Kidney (tissue), 13 donors: ENCODE measurements at regions not wholly inside any gene's neighbourhood (a gene's known extent, or its start where the extent isn't known, plus 50 kb on each side); places are given as distances from the start of the nearest gene placed in this dataset.

Experiments used
- DNase-seq, 5 donors: peaks; one replicate each; pipeline ENCODE4 v3.0.0-alpha.2; 2013 to 2020
- FAIRE-seq: peaks from 2 replicates; lab custom pipeline; 2012; peaks lifted over from hg19 to GRCh38; lab: Jason Lieb, UNC
- H3K27ac ChIP-seq, 2 donors: one replicate each; pipeline ENCODE4 v1.7.0; 2013; ENCODE audit warnings: low read depth in 2 of 2, low read length in 2 of 2, inconsistent platforms in 1 of 2
- H3K27me3 ChIP-seq: one replicate; pipeline ENCODE4 v1.7.1; 2013; ENCODE audit warnings: low read length, inconsistent platforms; ENCODE audit not compliant: control insufficient read depth, insufficient read depth
- H3K36me3 ChIP-seq, 3 donors: one replicate each; pipeline versions ENCODE4 v1.7.0 to v1.7.1; 2013; ENCODE audit warnings: low read length in 3 of 3, control low read depth in 1 of 3, inconsistent platforms in 1 of 3; ENCODE audit not compliant: insufficient read depth in 3 of 3, control insufficient read depth in 2 of 3
- H3K4me1 ChIP-seq, 3 donors: one replicate each; pipeline versions ENCODE4 v1.7.0 to v1.7.1; 2013; ENCODE audit warnings: low read length in 3 of 3, inconsistent platforms in 1 of 3, low read depth in 1 of 3; ENCODE audit not compliant: control insufficient read depth in 2 of 3, insufficient read depth in 2 of 3
- H3K4me3 ChIP-seq, 3 donors: one replicate each; pipeline versions ENCODE4 v1.7.0 to v1.8.1; 2013; ENCODE audit warnings: low read length in 3 of 3, control low read depth in 1 of 3, inconsistent platforms in 1 of 3
- H3K9ac ChIP-seq, 3 donors: one replicate each; pipeline versions ENCODE4 v1.7.0 to v1.7.1; 2013; ENCODE audit warnings: low read length in 3 of 3, control low read depth in 1 of 3, inconsistent platforms in 1 of 3
- H3K9me3 ChIP-seq, 3 donors: one replicate each; pipeline versions ENCODE4 v1.7.0 to v1.7.1; 2013; ENCODE audit warnings: low read length in 3 of 3, control low read depth in 1 of 3, inconsistent platforms in 1 of 3; ENCODE audit not compliant: control insufficient read depth in 2 of 3, insufficient read depth in 1 of 3
- intact Hi-C: fragments of 100-400 bp; cut with DNase I; formaldehyde crosslinking; loops from one replicate; pipeline ENCODE4 v1.11.1; 2022
- TF ChIP-seq, protein P1 (sequence below): IDR thresholded peaks from 3 replicates; pipeline ENCODE4 v1.5.1; 2012; ENCODE audit warnings: mild to moderate bottlenecking, moderate library complexity, borderline replicate concordance; ENCODE audit not compliant: insufficient read depth; ENCODE audit errors: extremely low read depth
- donor health status: control.
- donor health status: control.
- donor health status: control.
- donor health status: control.
- donor health status: control.
- donor health status: DM: yes; HTN: yes; CAD: no.
- donor health status: Normal renal cell carcinoma (clear cell type).

DNA sequence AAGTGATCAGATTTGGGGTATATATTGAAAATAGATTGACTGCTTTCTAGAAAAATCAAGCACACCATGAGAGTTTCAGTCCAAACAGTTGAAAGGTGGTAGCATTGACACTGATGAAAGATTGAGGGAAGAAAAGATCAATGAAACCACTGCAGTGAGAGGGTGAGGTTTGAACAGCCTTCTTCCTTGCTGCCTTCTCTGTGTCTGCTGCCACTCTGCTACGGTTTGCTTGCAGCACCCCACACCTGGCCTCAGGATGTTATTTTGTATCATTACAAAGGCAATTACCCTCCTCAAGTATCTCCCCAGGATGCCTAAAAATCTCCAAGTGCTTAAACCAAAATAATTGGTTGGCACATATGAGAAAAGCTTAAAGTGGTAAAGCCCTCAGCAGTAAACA lies 683.6 kb upstream of the ARPP21 start:
- DNase-seq = no peak
- Histone ChIP-seq H3K36me3 (no peaks in the 10 kb centered on the region), H3K27me3 (no peaks in the 10 kb centered on the region), H3K9ac (no peak overlapping the region), H3K27ac (no peak overlapping the region), H3K4me3 (no peak overlapping the region), H3K9me3 (no peaks in the 10 kb centered on the region), H3K4me1 (no peaks in the 10 kb centered on the region)
- TF ChIP-seq, protein P1, sequence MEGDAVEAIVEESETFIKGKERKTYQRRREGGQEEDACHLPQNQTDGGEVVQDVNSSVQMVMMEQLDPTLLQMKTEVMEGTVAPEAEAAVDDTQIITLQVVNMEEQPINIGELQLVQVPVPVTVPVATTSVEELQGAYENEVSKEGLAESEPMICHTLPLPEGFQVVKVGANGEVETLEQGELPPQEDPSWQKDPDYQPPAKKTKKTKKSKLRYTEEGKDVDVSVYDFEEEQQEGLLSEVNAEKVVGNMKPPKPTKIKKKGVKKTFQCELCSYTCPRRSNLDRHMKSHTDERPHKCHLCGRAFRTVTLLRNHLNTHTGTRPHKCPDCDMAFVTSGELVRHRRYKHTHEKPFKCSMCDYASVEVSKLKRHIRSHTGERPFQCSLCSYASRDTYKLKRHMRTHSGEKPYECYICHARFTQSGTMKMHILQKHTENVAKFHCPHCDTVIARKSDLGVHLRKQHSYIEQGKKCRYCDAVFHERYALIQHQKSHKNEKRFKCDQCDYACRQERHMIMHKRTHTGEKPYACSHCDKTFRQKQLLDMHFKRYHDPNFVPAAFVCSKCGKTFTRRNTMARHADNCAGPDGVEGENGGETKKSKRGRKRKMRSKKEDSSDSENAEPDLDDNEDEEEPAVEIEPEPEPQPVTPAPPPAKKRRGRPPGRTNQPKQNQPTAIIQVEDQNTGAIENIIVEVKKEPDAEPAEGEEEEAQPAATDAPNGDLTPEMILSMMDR = no peak
- intact Hi-C loops = no loop called here
- no peak for FAIRE-seq

DNA sequence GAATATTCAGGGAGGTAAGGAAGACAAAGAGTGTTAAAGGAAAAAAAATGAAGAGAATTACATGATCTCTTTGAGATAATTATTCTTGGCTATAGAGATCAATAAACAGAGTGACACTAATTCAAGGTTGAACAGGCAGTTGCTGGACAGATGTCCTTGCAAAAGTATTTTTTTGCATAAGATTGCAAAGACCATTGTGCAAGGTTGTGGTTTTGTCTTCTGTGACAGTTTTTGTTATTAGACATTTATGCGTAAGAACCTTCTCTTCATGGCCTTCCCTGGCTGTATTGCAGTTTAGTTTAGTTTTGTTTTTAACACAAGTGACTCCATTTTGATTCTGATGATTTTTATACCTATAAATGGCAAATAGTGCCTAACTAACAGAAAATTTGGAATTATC lies 682.8 kb upstream of the ARPP21 start:
- H3K4me3 ChIP-seq = no peak overlapping the region
- no peak overlapping the region for H3K27ac ChIP-seq
- H3K4me1 ChIP-seq = no peaks in the 10 kb centered on the region
- TF ChIP-seq, protein P1 = no peak
- H3K27me3 ChIP-seq = no peaks in the 10 kb centered on the region
- intact Hi-C loops = no loop called here
- no peak overlapping the region for H3K9ac ChIP-seq
- no peak for FAIRE-seq
- no peak for DNase-seq
- H3K36me3 ChIP-seq = no peaks in the 10 kb centered on the region
- H3K9me3 ChIP-seq = no peaks in the 10 kb centered on the region

GRCh38 chr3:34957677-34958076 lies 681.6 kb upstream of the ARPP21 start:
- Histone ChIP-seq H3K36me3 (no peaks in the 10 kb centered on the region), H3K4me3 (no peak overlapping the region), H3K27ac (no peak overlapping the region), H3K9ac (no peak overlapping the region), H3K4me1 (no peaks in the 10 kb centered on the region), H3K27me3 (no peaks in the 10 kb centered on the region), H3K9me3 (no peaks in the 10 kb centered on the region)
- FAIRE-seq = no peak
- TF ChIP-seq, protein P1 = no peak
- intact Hi-C loops = no loop called here
- DNase-seq = no peak

- H3K27me3 ChIP-seq = no peaks in the 10 kb centered on the region
- DNase-seq = no peak
- intact Hi-C loops = no loop called here
These were observed 669.8 kb upstream of the ARPP21 start for GRCh38 chr3:34969513-34969912.

More at GRCh38 chr3:34969513-34969912, 669.8 kb upstream of the ARPP21 start:
- no peak overlapping the region for H3K9ac ChIP-seq
- no peaks in the 10 kb centered on the region for H3K4me1 ChIP-seq
- FAIRE-seq = no peak
- no peaks in the 10 kb centered on the region for H3K9me3 ChIP-seq
- H3K36me3 ChIP-seq = no peaks in the 10 kb centered on the region
- TF ChIP-seq, protein P1 = no peak
- H3K4me3 ChIP-seq = no peak overlapping the region
- no peak overlapping the region for H3K27ac ChIP-seq
